Activated CD4-positive, alpha-beta T cell treated with anti-CD3 and anti-CD28 coated beads, Interleukin-2, amount 10 ng/mL, durations not matched to agents 24 days and 14 days (primary cell): ENCODE measurements at regions not wholly inside any gene's neighbourhood (a gene's known extent, or its start where the extent isn't known, plus 50 kb on each side); places are given as distances from the start of the nearest gene placed in this dataset.

Experiments
- DNase-seq: peaks from one replicate; pipeline ENCODE4 v3.0.0; 2022
- H3K27ac Mint-ChIP-seq: one replicate; pipeline ENCODE4 v1.8.0; 2022; ENCODE audit warnings: mild to moderate bottlenecking, mixed read lengths
- H3K27me3 Mint-ChIP-seq: one replicate; pipeline ENCODE4 v1.8.0; 2022; ENCODE audit warnings: mixed read lengths
- H3K36me3 Mint-ChIP-seq: one replicate; pipeline ENCODE4 v1.8.0; 2022; ENCODE audit warnings: low read depth, mild to moderate bottlenecking, mixed read lengths
- H3K4me1 Mint-ChIP-seq: one replicate; pipeline ENCODE4 v1.8.0; 2021; ENCODE audit warnings: mixed read lengths
- H3K4me3 Mint-ChIP-seq: one replicate; pipeline ENCODE4 v1.8.0; 2022; ENCODE audit warnings: mild to moderate bottlenecking, moderate library complexity, mixed read lengths
- H3K9me3 Mint-ChIP-seq: one replicate; pipeline ENCODE4 v1.8.0; 2021; ENCODE audit warnings: mixed read lengths
- intact Hi-C: fragments of 100-400 bp; cut with micrococcal nuclease; formaldehyde crosslinking; loops from one replicate; pipeline ENCODE4 v1.15.1; 2023

DNA sequence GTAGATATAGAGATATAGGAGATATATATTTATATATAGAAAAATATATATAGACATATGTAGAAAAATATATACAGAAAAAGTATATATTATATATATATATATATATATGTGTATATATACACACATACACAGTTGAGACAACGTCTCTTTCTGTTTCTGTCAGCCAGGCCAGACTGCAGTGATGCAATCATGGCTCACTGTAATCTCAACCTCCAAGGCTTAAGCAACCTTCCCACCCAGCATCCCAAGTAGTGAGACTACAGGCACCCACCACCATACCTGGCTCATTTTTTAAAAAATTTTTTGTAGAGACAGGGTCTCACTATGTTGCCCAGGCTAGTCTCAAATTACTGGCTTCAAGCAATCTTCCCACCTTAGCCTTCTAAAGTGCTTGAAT is 426.3 kb downstream of the GPM6A start:
- no peak overlapping the region for H3K4me3 Mint-ChIP-seq
- no peaks in the 10 kb centered on the region for H3K4me1 Mint-ChIP-seq
- no peak for DNase-seq
- H3K36me3 Mint-ChIP-seq, result no peaks in the 10 kb centered on the region
- no peak overlapping the region for H3K27ac Mint-ChIP-seq
- H3K9me3 Mint-ChIP-seq, result no peaks in the 10 kb centered on the region
- no peaks in the 10 kb centered on the region for H3K27me3 Mint-ChIP-seq
- intact Hi-C loops, result no loop called here

DNA sequence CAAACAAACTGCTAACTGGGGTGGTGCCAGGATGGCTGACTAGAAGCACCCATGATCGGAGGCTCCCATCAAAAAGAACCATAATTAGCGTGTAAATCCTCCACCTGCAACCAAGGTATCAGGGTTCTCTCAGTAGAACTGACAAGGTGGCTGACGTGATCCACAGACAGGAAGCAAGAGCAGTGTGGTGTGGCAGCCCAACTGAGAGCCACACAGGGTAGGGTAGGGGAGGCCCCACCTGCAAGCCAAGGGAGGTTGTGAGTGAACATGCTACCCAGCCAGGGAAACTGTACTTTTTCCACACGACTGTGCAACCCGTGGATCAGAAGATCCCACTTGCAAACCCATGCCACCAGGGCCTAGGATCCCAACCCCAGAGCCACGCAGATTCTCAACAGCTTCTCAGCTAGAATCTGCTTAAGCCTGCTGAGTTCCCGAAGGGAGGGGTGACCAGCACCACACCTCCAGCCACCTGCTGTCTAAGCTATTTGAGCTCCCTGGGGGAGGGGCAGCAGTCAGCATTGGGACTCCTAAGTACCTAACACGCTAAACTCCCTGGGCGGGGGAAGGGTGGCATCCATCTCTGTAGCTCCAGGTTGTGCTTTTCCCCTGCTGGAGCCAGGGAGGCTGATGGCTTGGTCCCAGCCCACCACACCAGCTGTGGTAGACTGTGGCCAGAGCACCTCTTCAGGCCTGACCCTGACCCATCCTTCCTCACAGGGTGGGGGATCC is 425.1 kb downstream of the GPM6A start:
- no peak for DNase-seq
- intact Hi-C loops, result no loop called here
- Mint-ChIP-seq H3K4me1 (no peaks in the 10 kb centered on the region), H3K4me3 (no peak overlapping the region), H3K27ac (no peak overlapping the region), H3K9me3 (no peaks in the 10 kb centered on the region), H3K36me3 (no peaks in the 10 kb centered on the region), H3K27me3 (no peaks in the 10 kb centered on the region)

DNA sequence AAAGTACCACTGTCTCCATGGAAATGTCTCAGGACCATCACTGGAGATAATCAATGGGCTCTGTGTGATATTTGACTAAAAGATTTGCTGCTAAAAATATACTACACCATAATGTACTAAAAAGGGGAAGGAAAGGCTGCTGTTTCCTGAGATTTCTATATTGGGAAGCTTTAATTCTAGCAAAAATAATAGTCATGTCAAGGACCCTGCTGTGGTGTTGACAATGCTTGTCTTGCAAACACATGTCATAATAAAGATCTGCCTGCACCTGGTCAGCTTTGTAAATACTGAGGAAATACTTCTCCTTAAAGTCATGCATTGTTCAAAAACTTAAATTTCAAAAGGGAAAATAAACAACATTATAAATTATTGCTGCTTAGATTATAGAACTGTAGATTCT is 417.9 kb downstream of the GPM6A start:
- Mint-ChIP-seq H3K27ac (no peak overlapping the region), H3K4me3 (no peak overlapping the region), H3K4me1 (no peaks in the 10 kb centered on the region), H3K27me3 (no peaks in the 10 kb centered on the region), H3K9me3 (no peaks in the 10 kb centered on the region), H3K36me3 (no peaks in the 10 kb centered on the region)
- DNase-seq, result no peak
- intact Hi-C loops, result no loop called here

DNA sequence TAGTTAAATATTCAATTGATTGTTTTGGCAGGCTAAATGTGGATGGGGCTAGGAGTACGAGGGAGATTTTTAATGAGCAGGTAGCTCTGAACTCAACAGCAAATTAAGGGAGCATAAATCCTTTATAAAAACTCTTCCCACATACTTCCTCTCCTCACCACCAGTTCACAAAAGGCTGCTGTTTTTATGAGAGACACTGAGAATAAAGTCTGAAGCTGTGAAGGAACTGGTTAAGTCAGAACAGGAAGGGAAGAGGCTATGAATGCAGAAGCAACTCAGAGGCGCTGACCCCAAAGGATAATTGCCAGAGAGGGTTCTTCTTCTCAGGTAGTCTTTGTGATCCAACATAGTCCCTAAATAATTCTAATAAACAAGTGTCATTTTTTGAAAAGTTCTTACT is 406.1 kb downstream of the GPM6A start:
- no peaks in the 10 kb centered on the region for H3K9me3 Mint-ChIP-seq
- no peak overlapping the region for H3K27ac Mint-ChIP-seq
- intact Hi-C loops, result no loop called here
- no peaks in the 10 kb centered on the region for H3K36me3 Mint-ChIP-seq
- no peak overlapping the region for H3K4me3 Mint-ChIP-seq
- no peaks in the 10 kb centered on the region for H3K27me3 Mint-ChIP-seq
- no peaks in the 10 kb centered on the region for H3K4me1 Mint-ChIP-seq
- DNase-seq, result no peak

DNA sequence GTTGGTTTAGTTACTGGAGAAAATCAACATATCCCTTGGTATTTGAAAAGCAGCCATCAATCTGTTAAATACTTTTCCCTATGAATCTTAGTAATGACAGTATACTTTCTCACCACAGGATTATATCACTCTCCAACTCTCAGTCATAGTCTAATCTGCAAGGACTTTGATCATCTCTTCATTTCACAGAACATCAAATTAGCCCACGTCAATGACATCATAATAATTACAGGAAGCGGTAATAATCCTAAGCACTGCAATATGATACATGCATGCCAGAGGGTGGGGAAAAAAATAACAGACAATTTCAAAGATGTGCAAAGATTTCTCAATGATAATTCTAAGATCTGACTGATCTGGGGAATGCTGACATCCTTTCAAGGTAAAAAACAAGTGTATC is 404.1 kb downstream of the GPM6A start:
- Mint-ChIP-seq H3K36me3 (no peaks in the 10 kb centered on the region), H3K27ac (no peak overlapping the region), H3K9me3 (no peaks in the 10 kb centered on the region), H3K4me3 (no peak overlapping the region), H3K27me3 (no peaks in the 10 kb centered on the region), H3K4me1 (no peaks in the 10 kb centered on the region)
- DNase-seq, result no peak
- intact Hi-C loops, result no loop called here

DNA sequence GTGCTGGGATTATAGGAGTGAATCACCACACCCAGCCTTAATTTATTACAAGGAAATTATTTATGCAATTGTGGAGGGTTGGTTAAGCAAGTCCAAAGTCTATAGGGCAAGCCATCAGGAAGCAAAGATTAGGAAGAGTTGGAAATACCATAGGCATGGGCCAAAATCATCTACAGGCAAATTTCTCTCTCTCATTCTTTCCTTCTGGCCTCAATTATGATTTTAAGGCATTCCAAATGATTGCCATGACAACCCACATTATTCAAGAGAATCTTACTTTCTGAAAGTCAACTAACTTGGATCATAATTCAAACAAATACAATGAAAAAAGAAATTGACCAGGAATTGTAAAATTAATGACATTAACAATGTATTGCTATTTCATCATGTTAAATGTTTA is 400.8 kb downstream of the GPM6A start:
- Mint-ChIP-seq H3K27me3 (no peaks in the 10 kb centered on the region), H3K4me3 (no peak overlapping the region), H3K9me3 (no peaks in the 10 kb centered on the region), H3K36me3 (no peaks in the 10 kb centered on the region), H3K4me1 (no peaks in the 10 kb centered on the region), H3K27ac (no peak overlapping the region)
- intact Hi-C loops, result no loop called here
- DNase-seq, result no peak

DNA sequence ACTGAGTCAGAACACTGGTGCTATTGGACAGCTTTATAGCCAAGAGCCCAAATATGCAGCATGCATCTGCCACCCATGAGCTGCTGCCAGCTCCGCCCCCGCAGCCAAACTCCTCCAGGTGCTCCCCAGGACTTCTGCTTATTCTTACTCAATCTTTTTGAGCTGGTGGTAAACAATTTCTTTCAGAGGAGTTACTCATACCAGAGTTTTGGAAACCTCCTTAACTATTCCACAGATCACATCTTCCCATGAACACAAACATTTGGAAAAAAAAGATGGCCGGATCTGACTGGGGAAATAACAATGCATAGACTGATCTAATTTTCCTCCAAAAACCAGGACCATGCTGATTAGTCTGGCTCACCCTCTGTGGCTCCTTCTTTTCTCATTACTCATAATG is 399.9 kb downstream of the GPM6A start:
- no peak overlapping the region for H3K27ac Mint-ChIP-seq
- H3K4me3 Mint-ChIP-seq, result no peak overlapping the region
- intact Hi-C loops, result no loop called here
- H3K36me3 Mint-ChIP-seq, result no peaks in the 10 kb centered on the region
- no peaks in the 10 kb centered on the region for H3K4me1 Mint-ChIP-seq
- no peak for DNase-seq
- no peaks in the 10 kb centered on the region for H3K9me3 Mint-ChIP-seq
- H3K27me3 Mint-ChIP-seq, result no peaks in the 10 kb centered on the region

DNA sequence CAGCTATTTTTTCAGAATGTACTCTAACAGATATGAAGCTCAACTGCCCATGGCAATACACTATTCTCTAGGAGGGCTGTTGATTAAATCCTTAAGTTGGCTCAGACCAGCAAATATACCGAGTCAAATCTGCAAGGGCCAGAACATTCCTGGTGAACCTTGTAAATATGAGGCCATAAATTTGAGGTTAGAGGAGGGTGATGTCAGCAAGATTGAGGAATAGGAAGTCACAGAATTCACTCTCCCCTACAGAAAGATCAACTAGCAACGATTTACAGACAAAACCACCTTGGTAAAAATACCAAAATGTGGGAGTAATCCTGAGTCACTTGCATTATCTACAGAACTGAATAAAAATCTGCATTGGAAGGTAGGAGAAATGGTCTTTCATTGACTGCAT is 399.3 kb downstream of the GPM6A start:
- Mint-ChIP-seq H3K4me3 (no peak overlapping the region), H3K27ac (no peak overlapping the region), H3K9me3 (no peaks in the 10 kb centered on the region), H3K27me3 (no peaks in the 10 kb centered on the region), H3K4me1 (no peaks in the 10 kb centered on the region), H3K36me3 (no peaks in the 10 kb centered on the region)
- intact Hi-C loops, result no loop called here
- DNase-seq, result no peak

DNA sequence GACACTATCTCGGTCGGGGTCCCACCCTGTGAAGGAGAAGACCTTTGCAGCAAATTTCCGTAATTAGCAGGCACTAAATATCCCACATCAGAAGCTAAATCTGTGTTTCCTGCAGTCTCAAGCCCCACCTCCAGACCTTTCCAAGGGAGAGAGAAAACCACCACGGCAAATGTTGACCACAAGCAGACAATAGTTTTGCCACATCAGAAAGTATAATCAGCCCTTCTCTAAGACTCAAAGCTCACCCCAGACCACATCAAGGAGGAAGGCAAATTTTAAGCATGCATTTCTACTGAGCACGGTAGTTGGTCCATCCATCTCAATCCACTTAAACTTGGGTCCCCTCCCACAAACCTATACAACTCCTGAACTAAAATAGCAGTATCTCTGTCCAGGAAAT is 398.5 kb downstream of the GPM6A start:
- no peak overlapping the region for H3K4me3 Mint-ChIP-seq
- H3K27ac Mint-ChIP-seq, result no peak overlapping the region
- no peaks in the 10 kb centered on the region for H3K4me1 Mint-ChIP-seq
- no peaks in the 10 kb centered on the region for H3K36me3 Mint-ChIP-seq
- DNase-seq, result no peak
- H3K27me3 Mint-ChIP-seq, result no peaks in the 10 kb centered on the region
- H3K9me3 Mint-ChIP-seq, result no peaks in the 10 kb centered on the region
- intact Hi-C loops, result no loop called here

DNA sequence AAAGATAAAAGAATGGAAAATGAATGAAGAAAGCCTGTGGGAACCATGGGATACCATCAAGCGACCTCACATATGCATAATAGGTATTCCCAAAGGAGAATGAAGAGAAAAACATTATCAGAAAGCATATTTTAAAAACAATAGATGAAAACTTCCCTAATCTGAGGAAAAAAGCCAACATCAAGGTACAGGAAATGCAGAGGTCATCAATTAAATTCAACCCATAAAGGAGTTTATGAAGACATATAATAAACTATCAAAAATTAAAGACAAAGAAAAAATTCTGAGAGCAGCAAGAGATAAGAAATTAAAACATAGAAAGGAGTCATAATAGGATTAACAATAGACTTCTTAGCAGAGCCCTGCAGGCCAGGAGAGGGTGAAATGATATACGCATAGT is 397.5 kb downstream of the GPM6A start:
- Mint-ChIP-seq H3K36me3 (no peaks in the 10 kb centered on the region), H3K27ac (no peak overlapping the region), H3K4me1 (no peaks in the 10 kb centered on the region), H3K9me3 (no peaks in the 10 kb centered on the region), H3K27me3 (no peaks in the 10 kb centered on the region), H3K4me3 (no peak overlapping the region)
- DNase-seq, result no peak
- intact Hi-C loops, result no loop called here

DNA sequence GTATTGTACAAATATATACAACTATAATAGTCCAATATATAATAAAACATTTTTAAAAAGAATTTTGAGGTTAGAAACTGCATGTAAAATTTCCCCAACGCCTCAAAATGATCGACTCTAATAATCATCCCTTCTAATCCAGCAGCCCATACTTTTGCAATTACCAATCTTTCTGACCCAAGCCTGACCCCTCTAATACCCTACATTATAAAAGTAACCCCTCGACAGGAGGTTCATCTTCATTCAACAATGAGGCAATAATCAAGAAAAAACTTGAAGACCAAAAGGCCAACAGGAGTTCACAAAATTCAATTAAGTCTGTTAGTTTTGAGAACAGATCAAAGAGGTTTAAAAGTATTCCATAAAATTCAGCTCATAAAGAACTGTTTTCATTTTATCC is 393.5 kb downstream of the GPM6A start:
- Mint-ChIP-seq H3K36me3 (no peaks in the 10 kb centered on the region), H3K9me3 (no peaks in the 10 kb centered on the region)

DNA sequence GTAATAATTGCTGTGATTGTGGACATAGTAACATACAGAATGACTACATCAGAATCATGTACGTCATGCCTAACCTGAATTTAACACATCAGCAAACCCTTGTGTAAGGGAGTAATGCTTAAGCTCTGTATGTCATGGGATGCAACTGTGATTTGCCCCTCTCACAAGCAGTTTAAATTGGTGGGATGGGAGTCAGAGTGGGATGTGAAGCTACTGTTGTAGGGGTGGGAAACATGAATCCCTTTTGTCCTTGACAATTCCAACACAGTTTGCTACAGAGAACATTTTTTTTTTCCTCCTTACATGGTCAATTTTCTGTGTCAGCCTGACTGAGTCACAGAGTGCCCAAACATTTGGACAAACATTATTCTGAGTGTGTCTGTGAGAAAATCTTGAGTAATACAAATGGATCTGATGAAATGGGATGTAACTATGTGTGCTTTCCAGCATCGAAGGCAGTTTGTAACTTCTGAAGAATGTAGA is 392.8 kb downstream of the GPM6A start:
- H3K9me3 Mint-ChIP-seq, result no peaks in the 10 kb centered on the region
- H3K27ac Mint-ChIP-seq, result no peak overlapping the region
- H3K4me1 Mint-ChIP-seq, result no peaks in the 10 kb centered on the region
- H3K27me3 Mint-ChIP-seq, result no peaks in the 10 kb centered on the region
- H3K4me3 Mint-ChIP-seq, result no peak overlapping the region
- no peak for DNase-seq
- intact Hi-C loops, result no loop called here
- no peaks in the 10 kb centered on the region for H3K36me3 Mint-ChIP-seq

More for the DNA sequence above, 393.5 kb downstream of the GPM6A start:
- Mint-ChIP-seq H3K4me1 (no peaks in the 10 kb centered on the region), H3K27me3 (no peaks in the 10 kb centered on the region), H3K27ac (no peak overlapping the region), H3K4me3 (no peak overlapping the region)
- no peak for DNase-seq
- intact Hi-C loops, result no loop called here

DNA sequence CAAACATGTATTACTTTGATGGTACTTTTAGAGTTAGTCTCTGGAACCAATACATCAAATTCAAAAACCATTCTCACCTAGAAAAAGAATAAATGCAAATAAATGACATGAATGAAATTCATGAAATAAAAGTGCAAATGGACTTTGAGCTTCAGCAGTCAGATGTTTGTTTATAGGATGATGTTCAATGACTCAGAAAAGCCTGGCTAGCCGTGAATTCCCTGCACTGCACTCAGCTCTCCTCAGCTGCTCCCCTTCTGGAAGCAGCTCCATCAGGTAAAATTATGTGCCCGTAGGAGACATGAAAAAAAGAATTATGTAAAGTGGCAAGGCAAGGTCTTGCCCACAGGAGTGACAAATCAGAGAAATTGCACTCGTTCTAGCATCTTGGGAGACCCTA is 390.6 kb downstream of the GPM6A start:
- intact Hi-C loops, result no loop called here
- Mint-ChIP-seq H3K4me3 (no peak overlapping the region), H3K27me3 (no peaks in the 10 kb centered on the region), H3K4me1 (no peaks in the 10 kb centered on the region), H3K9me3 (no peaks in the 10 kb centered on the region), H3K36me3 (no peaks in the 10 kb centered on the region), H3K27ac (no peak overlapping the region)
- no peak for DNase-seq

DNA sequence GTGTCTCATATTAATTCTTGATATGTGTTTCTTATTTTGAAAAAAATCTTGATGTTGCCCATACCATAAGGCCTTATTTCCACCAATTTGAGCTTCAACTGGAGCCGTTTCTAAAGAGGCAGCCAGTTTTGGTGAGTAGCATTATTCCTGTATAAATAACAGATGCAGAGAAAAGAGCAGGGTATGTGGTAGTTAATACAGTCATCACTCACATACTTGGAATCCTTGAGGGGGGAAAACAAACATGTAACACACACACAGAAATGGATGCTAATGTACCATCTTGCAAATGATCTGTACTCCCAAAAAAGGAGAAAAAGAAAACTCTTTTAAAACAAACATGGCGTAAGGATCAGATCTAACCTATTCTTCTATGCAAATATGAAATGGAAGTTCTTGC is 389.7 kb downstream of the GPM6A start:
- H3K27me3 Mint-ChIP-seq, result no peaks in the 10 kb centered on the region
- no peak overlapping the region for H3K4me3 Mint-ChIP-seq
- H3K36me3 Mint-ChIP-seq, result no peaks in the 10 kb centered on the region
- no peaks in the 10 kb centered on the region for H3K4me1 Mint-ChIP-seq
- intact Hi-C loops, result no loop called here
- H3K27ac Mint-ChIP-seq, result no peak overlapping the region
- DNase-seq, result no peak
- peaks cover 4% of the 10 kb centered on the region for H3K9me3 Mint-ChIP-seq

DNA sequence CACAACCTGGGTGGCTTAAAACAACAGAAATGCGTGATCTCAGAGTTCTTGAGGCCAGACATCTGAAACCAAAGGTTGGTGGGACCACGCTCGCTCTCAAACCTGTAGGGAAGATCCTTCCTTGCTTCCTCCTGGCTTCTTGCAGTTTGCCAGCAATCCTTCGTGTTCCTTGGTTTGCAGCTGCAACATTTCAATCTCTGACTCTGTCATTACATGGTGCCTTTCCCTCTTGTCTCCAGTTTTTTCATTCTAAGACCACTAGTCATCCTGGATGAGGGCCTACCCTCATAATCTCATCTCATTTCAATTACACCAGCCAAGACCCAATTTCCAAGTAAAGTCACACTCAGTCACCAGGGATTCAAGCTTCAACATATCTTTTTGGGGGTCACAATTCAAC is 388.0 kb downstream of the GPM6A start:
- Mint-ChIP-seq H3K9me3 (peaks cover 4% of the 10 kb centered on the region), H3K4me1 (no peaks in the 10 kb centered on the region), H3K36me3 (no peaks in the 10 kb centered on the region), H3K27me3 (no peaks in the 10 kb centered on the region), H3K4me3 (no peak overlapping the region), H3K27ac (no peak overlapping the region)
- intact Hi-C loops, result no loop called here
- DNase-seq, result peak; percentile 23
